Glutamatergic neuron (in vitro differentiated cells): ENCODE measurements at regions not wholly inside any gene's neighbourhood (a gene's known extent, or its start where the extent isn't known, plus 50 kb on each side); places are given as distances from the start of the nearest gene placed in this dataset.
"Not testable (repeated sequence)": the region's sequence is repeated elsewhere in the genome, so short reads cannot be mapped to it uniquely, and the experiment has no call there.

Experiments used
- DNase-seq: peaks from one replicate; pipeline ENCODE4 v3.0.0; 2022
- H3K27ac Mint-ChIP-seq: one replicate; pipeline ENCODE4 v1.8.0; 2020; ENCODE audit warnings: mild to moderate bottlenecking, mixed read lengths, inconsistent platforms; ENCODE audit not compliant: unreplicated experiment
- H3K27me3 Mint-ChIP-seq: one replicate; pipeline ENCODE4 v1.8.0; 2020; ENCODE audit warnings: mild to moderate bottlenecking, moderate library complexity, mixed read lengths, inconsistent platforms; ENCODE audit not compliant: unreplicated experiment
- H3K36me3 Mint-ChIP-seq: one replicate; pipeline ENCODE4 v1.8.0; 2020; ENCODE audit warnings: mild to moderate bottlenecking, mixed read lengths, inconsistent platforms; ENCODE audit not compliant: unreplicated experiment
- H3K4me1 Mint-ChIP-seq: one replicate; pipeline ENCODE4 v1.8.0; 2020; ENCODE audit warnings: mild to moderate bottlenecking, low read depth, mixed read lengths, inconsistent platforms; ENCODE audit not compliant: unreplicated experiment
- H3K4me3 Mint-ChIP-seq: one replicate; pipeline ENCODE4 v1.8.0; 2020; ENCODE audit warnings: mild to moderate bottlenecking, mixed read lengths, inconsistent platforms; ENCODE audit not compliant: unreplicated experiment
- H3K9me3 Mint-ChIP-seq: one replicate; pipeline ENCODE4 v1.8.0; 2020; ENCODE audit warnings: mild to moderate bottlenecking, moderate library complexity, mixed read lengths, inconsistent platforms; ENCODE audit not compliant: unreplicated experiment
- TF ChIP-seq, protein P1 (sequence below): fragments of 200-600 bp; sonication (generic); IDR thresholded peaks from one replicate; pipeline ENCODE4 v1.5.0; 2021; ENCODE audit not compliant: partially characterized antibody, unreplicated experiment

DNA sequence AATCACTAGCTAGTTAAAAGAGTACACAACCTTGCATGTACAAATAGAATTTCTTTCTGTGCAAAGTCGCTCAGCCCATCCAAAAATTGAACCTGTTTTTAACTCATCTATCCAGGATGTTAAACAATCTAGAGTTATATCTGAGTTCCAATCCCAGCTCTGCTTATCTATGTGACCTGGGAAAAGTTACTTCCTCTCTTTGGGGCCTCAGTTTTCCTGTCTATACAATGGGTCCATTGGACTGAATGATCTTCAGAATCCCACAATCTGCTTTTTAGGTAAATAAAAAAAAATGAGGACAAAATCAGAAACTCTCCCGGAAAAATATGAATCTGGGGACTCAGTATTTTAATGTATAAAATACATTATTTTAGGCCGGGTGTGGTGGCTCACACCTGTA lies 389.5 kb upstream of the PROX1 start:
- TF ChIP-seq, protein P1, sequence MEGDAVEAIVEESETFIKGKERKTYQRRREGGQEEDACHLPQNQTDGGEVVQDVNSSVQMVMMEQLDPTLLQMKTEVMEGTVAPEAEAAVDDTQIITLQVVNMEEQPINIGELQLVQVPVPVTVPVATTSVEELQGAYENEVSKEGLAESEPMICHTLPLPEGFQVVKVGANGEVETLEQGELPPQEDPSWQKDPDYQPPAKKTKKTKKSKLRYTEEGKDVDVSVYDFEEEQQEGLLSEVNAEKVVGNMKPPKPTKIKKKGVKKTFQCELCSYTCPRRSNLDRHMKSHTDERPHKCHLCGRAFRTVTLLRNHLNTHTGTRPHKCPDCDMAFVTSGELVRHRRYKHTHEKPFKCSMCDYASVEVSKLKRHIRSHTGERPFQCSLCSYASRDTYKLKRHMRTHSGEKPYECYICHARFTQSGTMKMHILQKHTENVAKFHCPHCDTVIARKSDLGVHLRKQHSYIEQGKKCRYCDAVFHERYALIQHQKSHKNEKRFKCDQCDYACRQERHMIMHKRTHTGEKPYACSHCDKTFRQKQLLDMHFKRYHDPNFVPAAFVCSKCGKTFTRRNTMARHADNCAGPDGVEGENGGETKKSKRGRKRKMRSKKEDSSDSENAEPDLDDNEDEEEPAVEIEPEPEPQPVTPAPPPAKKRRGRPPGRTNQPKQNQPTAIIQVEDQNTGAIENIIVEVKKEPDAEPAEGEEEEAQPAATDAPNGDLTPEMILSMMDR, result no peak
- no peak for DNase-seq
- Mint-ChIP-seq H3K36me3 (no peaks in the 10 kb centered on the region), H3K4me1 (no peaks in the 10 kb centered on the region), H3K27ac (no peak overlapping the region), H3K27me3 (no peaks in the 10 kb centered on the region), H3K4me3 (no peak overlapping the region), H3K9me3 (no peaks in the 10 kb centered on the region)

DNA sequence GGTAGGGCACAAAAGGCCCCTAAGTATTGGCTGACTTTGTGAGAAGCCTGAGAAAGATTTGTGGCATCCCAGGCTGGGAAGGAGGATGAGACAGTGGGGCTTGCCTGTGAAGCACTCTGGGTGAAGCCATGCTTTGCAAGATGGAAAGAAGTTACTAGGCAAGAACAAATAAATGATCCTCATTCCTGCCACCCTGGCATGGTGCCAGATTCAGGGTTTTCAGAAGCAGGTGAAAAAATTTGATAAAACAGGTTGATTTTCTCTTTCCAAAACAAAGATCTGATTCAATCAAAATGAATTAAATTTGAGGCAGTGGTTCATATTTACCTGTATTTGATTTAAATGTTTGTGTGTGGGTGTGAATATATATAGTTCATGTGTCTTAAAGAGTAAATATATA lies 386.9 kb upstream of the PROX1 start:
- Mint-ChIP-seq H3K36me3 (no peaks in the 10 kb centered on the region), H3K9me3 (no peaks in the 10 kb centered on the region), H3K4me3 (no peak overlapping the region), H3K4me1 (no peaks in the 10 kb centered on the region), H3K27me3 (peaks cover 2% of the 10 kb centered on the region), H3K27ac (no peak overlapping the region)
- DNase-seq, result no peak
- TF ChIP-seq, protein P1, result no peak

DNA sequence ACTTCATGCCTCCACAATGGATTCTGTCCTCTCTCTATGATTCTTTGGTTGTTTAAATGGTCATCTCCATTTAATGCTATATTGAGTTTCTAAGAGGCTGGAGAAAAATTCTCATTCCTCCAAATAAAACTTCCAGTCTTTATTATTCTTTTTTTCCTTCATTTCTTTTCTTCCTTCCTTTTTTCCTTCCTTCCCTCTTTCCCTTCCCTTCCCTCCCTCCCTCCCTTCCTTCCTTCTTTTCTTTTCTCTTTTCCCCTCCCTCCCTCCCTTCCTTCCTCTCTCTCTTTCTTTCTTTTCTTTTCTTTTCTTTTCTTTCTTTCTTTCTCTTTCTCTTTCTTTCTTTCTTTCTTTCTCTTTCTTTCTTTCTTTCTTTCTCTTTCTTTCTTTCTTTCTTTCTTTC lies 386.1 kb upstream of the PROX1 start:
- H3K4me1 Mint-ChIP-seq, H3K36me3 Mint-ChIP-seq, H3K9me3 Mint-ChIP-seq, H3K27me3 Mint-ChIP-seq, DNase-seq, H3K4me3 Mint-ChIP-seq, H3K27ac Mint-ChIP-seq: not testable (repeated sequence)

DNA sequence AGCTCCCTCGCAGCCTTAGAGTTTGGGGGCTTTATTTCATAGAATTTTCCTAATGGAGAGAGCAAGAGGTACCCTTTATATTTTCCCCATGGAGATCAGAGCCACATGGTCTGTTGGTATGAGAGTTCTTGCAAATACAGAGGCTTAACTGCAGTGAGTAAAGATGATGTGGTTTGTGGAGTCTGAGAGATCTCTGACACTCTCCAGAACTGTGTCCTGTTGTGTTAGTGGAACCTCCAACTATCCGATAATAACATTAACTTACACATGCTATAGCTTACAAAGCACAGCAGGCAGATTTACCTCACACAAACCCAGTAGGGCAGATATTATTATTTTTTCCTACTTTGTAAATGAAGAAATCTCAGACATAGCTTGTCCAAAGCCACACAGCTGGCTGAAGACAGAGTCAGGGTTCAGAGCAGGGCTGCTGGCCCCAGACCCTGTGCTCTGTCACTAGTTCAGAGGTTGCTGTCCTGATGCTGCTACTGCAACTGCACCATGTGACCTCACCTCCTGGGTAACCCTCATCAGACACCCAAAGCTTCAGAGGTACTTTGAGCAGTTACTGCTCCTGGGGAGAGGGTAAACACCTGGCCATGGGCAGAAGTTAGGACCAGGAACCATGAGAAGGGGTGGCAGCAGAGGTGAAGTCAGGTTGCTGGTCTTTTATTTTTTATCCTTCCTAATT lies 384.8 kb upstream of the PROX1 start:
- TF ChIP-seq, protein P1, result no peak
- no peak overlapping the region for H3K4me3 Mint-ChIP-seq
- H3K4me1 Mint-ChIP-seq, result no peaks in the 10 kb centered on the region
- peaks cover 3% of the 10 kb centered on the region for H3K27me3 Mint-ChIP-seq
- no peaks in the 10 kb centered on the region for H3K9me3 Mint-ChIP-seq
- no peaks in the 10 kb centered on the region for H3K36me3 Mint-ChIP-seq
- DNase-seq, result no peak
- no peak overlapping the region for H3K27ac Mint-ChIP-seq

DNA sequence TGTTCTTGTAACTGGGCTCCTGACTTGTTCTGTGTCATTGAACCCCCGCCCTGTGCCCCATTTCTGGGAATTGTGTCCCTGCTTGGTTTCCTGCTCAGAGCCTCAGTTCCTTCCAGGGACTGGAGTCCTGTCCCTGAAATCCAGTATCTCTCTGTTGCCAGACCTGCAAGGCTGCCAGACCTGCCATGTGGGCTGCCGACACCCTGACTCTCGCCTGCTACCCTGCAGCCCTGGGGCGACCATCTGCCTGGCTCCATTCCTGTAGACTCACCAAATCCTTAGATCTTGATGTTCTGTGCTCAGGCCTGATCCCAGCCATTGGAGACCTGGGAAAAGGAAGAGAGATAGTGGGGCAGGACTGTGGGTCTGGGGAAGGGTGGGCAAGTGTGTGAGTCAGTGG lies 383.3 kb upstream of the PROX1 start:
- Mint-ChIP-seq H3K27ac (no peak overlapping the region), H3K27me3 (peaks cover 3% of the 10 kb centered on the region), H3K4me3 (no peak overlapping the region), H3K9me3 (no peaks in the 10 kb centered on the region), H3K4me1 (no peaks in the 10 kb centered on the region), H3K36me3 (no peaks in the 10 kb centered on the region)
- no peak for DNase-seq
- TF ChIP-seq, protein P1, result no peak
